ENCODE measurements at regions not wholly inside any gene's neighbourhood (a gene's known extent, or its start where the extent isn't known, plus 50 kb on each side); places are given as distances from the start of the nearest gene placed in this dataset.

- CTCF ChIA-PET = no interaction called here
Measured at GRCh38 chr10:131735577-131735976, 165.2 kb upstream of the PPP2R2D start.

GRCh38 chr10:131736321-131736980 lies 164.4 kb upstream of the PPP2R2D start:
- no peak for TF ChIP-seq CTCF (IDR thresholded peaks at IDR 0.05; ENCODE audit: unreplicated experiment)
- Mint-ChIP-seq H3K4me3 (ENCODE audit: low read depth, unreplicated experiment) (no peak overlapping the region), H3K4me1 (ENCODE audit: low read depth, unreplicated experiment) (peaks cover 19% of the 10 kb centered on the region), H3K27me3 (ENCODE audit: unreplicated experiment) (peaks cover 13% of the 10 kb centered on the region), H3K9me3 (ENCODE audit: low read depth, unreplicated experiment) (peaks cover 6% of the 10 kb centered on the region), H3K27ac (ENCODE audit: unreplicated experiment) (no peak overlapping the region), H3K36me3 (ENCODE audit: insufficient read depth, unreplicated experiment) (no peaks in the 10 kb centered on the region)
- no peak for DNase-seq
- intact Hi-C loops (cut with micrococcal nuclease; ENCODE audit: unreplicated experiment) = no loop called here
- BruUV-seq (replicated peaks) = no TSS peak
- CTCF ChIA-PET = no interaction called here

More at GRCh38 chr10:131735577-131735976, 165.2 kb upstream of the PPP2R2D start:
- intact Hi-C loops (cut with micrococcal nuclease; ENCODE audit: unreplicated experiment) = no loop called here
- Mint-ChIP-seq H3K9me3 (ENCODE audit: low read depth, unreplicated experiment) (peaks cover 6% of the 10 kb centered on the region), H3K4me3 (ENCODE audit: low read depth, unreplicated experiment) (no peak overlapping the region), H3K27ac (ENCODE audit: unreplicated experiment) (no peak overlapping the region), H3K27me3 (ENCODE audit: unreplicated experiment) (peaks cover 13% of the 10 kb centered on the region), H3K4me1 (ENCODE audit: low read depth, unreplicated experiment) (peaks cover 19% of the 10 kb centered on the region), H3K36me3 (ENCODE audit: insufficient read depth, unreplicated experiment) (no peaks in the 10 kb centered on the region)
- no TSS peak for BruUV-seq (replicated peaks)
- TF ChIP-seq CTCF (IDR thresholded peaks at IDR 0.05; ENCODE audit: unreplicated experiment) = no peak
- DNase-seq = no peak

GRCh38 chr10:131737543-131738395 lies 163.0 kb upstream of the PPP2R2D start:
- CTCF ChIA-PET = no interaction called here
- no peak for TF ChIP-seq CTCF (IDR thresholded peaks at IDR 0.05; ENCODE audit: unreplicated experiment)
- Mint-ChIP-seq H3K27me3 (ENCODE audit: unreplicated experiment) (peaks cover 13% of the 10 kb centered on the region), H3K36me3 (ENCODE audit: insufficient read depth, unreplicated experiment) (no peaks in the 10 kb centered on the region), H3K9me3 (ENCODE audit: low read depth, unreplicated experiment) (peaks cover 6% of the 10 kb centered on the region), H3K4me1 (ENCODE audit: low read depth, unreplicated experiment) (peaks cover 11% of the 10 kb centered on the region), H3K27ac (ENCODE audit: unreplicated experiment) (no peak overlapping the region), H3K4me3 (ENCODE audit: low read depth, unreplicated experiment) (no peak overlapping the region)
- intact Hi-C loops (cut with micrococcal nuclease; ENCODE audit: unreplicated experiment) = no loop called here
- BruUV-seq (replicated peaks) = no TSS peak
- no peak for DNase-seq

GRCh38 chr10:131738396-131738735 lies 162.4 kb upstream of the PPP2R2D start:
- Mint-ChIP-seq H3K4me1 (ENCODE audit: low read depth, unreplicated experiment) (peaks cover 7% of the 10 kb centered on the region), H3K27ac (ENCODE audit: unreplicated experiment) (no peak overlapping the region), H3K4me3 (ENCODE audit: low read depth, unreplicated experiment) (no peak overlapping the region), H3K27me3 (ENCODE audit: unreplicated experiment) (peaks cover 13% of the 10 kb centered on the region), H3K36me3 (ENCODE audit: insufficient read depth, unreplicated experiment) (no peaks in the 10 kb centered on the region), H3K9me3 (ENCODE audit: low read depth, unreplicated experiment) (peaks cover 6% of the 10 kb centered on the region)
- BruUV-seq (replicated peaks) = no TSS peak
- TF ChIP-seq CTCF (IDR thresholded peaks at IDR 0.05; ENCODE audit: unreplicated experiment) = no peak
- CTCF ChIA-PET = no interaction called here
- no peak for DNase-seq
- intact Hi-C loops (cut with micrococcal nuclease; ENCODE audit: unreplicated experiment) = no loop called here

Data from Calu3 (cell line).